Spleen (tissue), 11 donors: ENCODE measurements at regions not wholly inside any gene's neighbourhood (a gene's known extent, or its start where the extent isn't known, plus 50 kb on each side); places are given as distances from the start of the nearest gene placed in this dataset.

Source experiments
- DNase-seq: peaks from one replicate; pipeline ENCODE4 v3.0.0-alpha.2; 2020
- H3K27ac ChIP-seq, 8 donors: fragments of 200-600 bp; sonication (generic) in 7 of 8; 1 replicate in 4 of 8; 2 replicates in 4 of 8; pipeline versions ENCODE4 v1.5.0 to v1.8.0; 2016 to 2021; ENCODE audit warnings: inconsistent platforms in 4 of 8, mild to moderate bottlenecking in 4 of 8, moderate library complexity in 1 of 8
- H3K27me3 ChIP-seq, 7 donors: fragments of 200-600 bp; sonication (generic) in 6 of 7; replicated peaks in 1 of 7; 1 replicate in 4 of 7; 2 replicates in 3 of 7; pipeline versions ENCODE4 v1.5.0 to v1.8.0; 2016 to 2021; ENCODE audit warnings: inconsistent platforms in 3 of 7, mild to moderate bottlenecking in 1 of 7
- H3K36me3 ChIP-seq, 6 donors: fragments of 200-600 bp; sonication (generic) in 5 of 6; 1 replicate in 4 of 6; 2 replicates in 2 of 6; pipeline versions ENCODE4 v1.5.0 to v1.8.0; 2016 to 2021; ENCODE audit warnings: inconsistent platforms in 2 of 6
- H3K4me1 ChIP-seq, 6 donors: fragments of 200-600 bp; sonication (generic) in 5 of 6; 1 replicate in 3 of 6; 2 replicates in 3 of 6; pipeline versions ENCODE4 v1.5.0 to v1.8.0; 2016 to 2021; ENCODE audit warnings: inconsistent platforms in 3 of 6
- H3K4me3 ChIP-seq, 8 donors: fragments of 200-600 bp; sonication (generic) in 7 of 8; 1 replicate in 4 of 8; 2 replicates in 4 of 8; pipeline versions ENCODE4 v1.5.0 to v1.8.0; 2016 to 2021; ENCODE audit warnings: inconsistent platforms in 4 of 8, mild to moderate bottlenecking in 4 of 8, moderate library complexity in 2 of 8
- H3K9me3 ChIP-seq, 8 donors: fragments of 200-600 bp; sonication (generic) in 7 of 8; 1 replicate in 4 of 8; 2 replicates in 4 of 8; pipeline versions ENCODE4 v1.5.0 to v1.8.0; 2016 to 2021; ENCODE audit warnings: inconsistent platforms in 4 of 8
- CTCF ChIP-seq, 11 experiments: fragments of 200-600 bp in 7 of 11; fragments of 450-650 bp in 4 of 11; sonication (generic) in 4 of 11; IDR thresholded peaks in 8 of 11; conservative IDR thresholded peaks in 3 of 11; 1 replicate in 7 of 11; 2 replicates in 4 of 11; pipeline versions ENCODE4 v1.4.0 to v1.8.0; 2016 to 2021; ENCODE audit warnings: antibody characterized with exemption in 11 of 11, inconsistent platforms in 4 of 11, mild to moderate bottlenecking in 1 of 11
- POLR2A ChIP-seq, 3 donors: fragments of 450-650 bp; IDR thresholded peaks; one replicate each; pipeline ENCODE4 v1.5.1; 2017; ENCODE audit warnings: antibody characterized with exemption in 3 of 3, mild to moderate bottlenecking in 1 of 3
- POLR2AphosphoS5 ChIP-seq, 3 donors: sonication (generic); formaldehyde crosslinking; IDR thresholded peaks; one replicate each; pipeline ENCODE4 v1.5.1; 2017; ENCODE audit warnings: antibody characterized with exemption in 3 of 3
- WGBS, 5 donors: extraction: QIAGEN DNeasy Blood & Tissue Kit in 3 of 5; methylation state at CpG; one replicate each; pipeline versions ENCODE4 v1.1.5 to v1.1.7; 2013 to 2018; 5-methylcytosine and 5-hydroxymethylcytosine counted together
- intact Hi-C: fragments of 100-400 bp; cut with DNase I; formaldehyde crosslinking; loops from one replicate; pipeline ENCODE4 v1.15.0; 2023; ENCODE audit warnings: low total_unique reads
- donor health status: healthy with polysubstance abuse.
- donor health status: DM: no; HTN: no; CAD: no; lungs with moderate emphysema.
- donor health status: DM: no; HTN: no; CAD: no.
- donor health status: Bipolar disorder and iron deficiency.
- donor health status: healthy.
- donor health status: DM: no; HTN: no; CAD: no.
- donor health status: DM: yes; HTN: yes; CAD: no.

- TF ChIP-seq POLR2A (IDR thresholded peaks at IDR 0.05) (no peak), CTCF (IDR thresholded peaks at IDR 0.05 in 8 of 11, conservative IDR thresholded peaks at IDR 0.05 in 3 of 11) (no peak), POLR2AphosphoS5 (IDR thresholded peaks at IDR 0.05) (no peak)
- 46 to 100% (median 71%) methylated on average over 1 of the region's 1 CpG for WGBS, 5 donors
- intact Hi-C loops = no loop called here
- no peaks in the 10 kb centered on the region for H3K4me1 ChIP-seq
- peaks cover 0 to 16% (median 0%) of the 10 kb centered on the region in 8 donors for H3K9me3 ChIP-seq
- DNase-seq = no peak
- H3K27me3 ChIP-seq = peaks cover 0 to 30% (median 0%) of the 10 kb centered on the region in 7 donors
- H3K27ac ChIP-seq = no peak overlapping the region
- no peaks in the 10 kb centered on the region for H3K36me3 ChIP-seq
- H3K4me3 ChIP-seq = no peak overlapping the region
Observed at GRCh38 chr12:115898670-115899069, 378.8 kb downstream of the MED13L start.

GRCh38 chr12:115897729-115898128 is 379.8 kb downstream of the MED13L start:
- no peak overlapping the region for H3K27ac ChIP-seq
- H3K4me1 ChIP-seq = no peaks in the 10 kb centered on the region
- H3K27me3 ChIP-seq = peaks cover 0 to 36% (median 0%) of the 10 kb centered on the region in 7 donors
- H3K4me3 ChIP-seq = no peak overlapping the region
- TF ChIP-seq POLR2A (IDR thresholded peaks at IDR 0.05) = no peak
- no peak for TF ChIP-seq CTCF (IDR thresholded peaks at IDR 0.05 in 8 of 11, conservative IDR thresholded peaks at IDR 0.05 in 3 of 11)
- TF ChIP-seq POLR2AphosphoS5 (IDR thresholded peaks at IDR 0.05) = no peak
- intact Hi-C loops = no loop called here
- peaks cover 0 to 8% (median 0%) of the 10 kb centered on the region in 8 donors for H3K9me3 ChIP-seq
- no peaks in the 10 kb centered on the region for H3K36me3 ChIP-seq
- no peak for DNase-seq
- WGBS, 5 donors = 71 to 84% (median 78%) methylated on average over 3 of the region's 3 CpGs

GRCh38 chr12:115895247-115895646 is 382.2 kb downstream of the MED13L start:
- Histone ChIP-seq H3K27ac (no peak overlapping the region), H3K36me3 (no peaks in the 10 kb centered on the region), H3K9me3 (peaks cover 0 to 8% (median 0%) of the 10 kb centered on the region in 8 donors), H3K4me1 (no peaks in the 10 kb centered on the region), H3K4me3 (no peak overlapping the region), H3K27me3 (peaks cover 0 to 33% (median 0%) of the 10 kb centered on the region in 7 donors)
- DNase-seq = no peak
- TF ChIP-seq CTCF (IDR thresholded peaks at IDR 0.05 in 8 of 11, conservative IDR thresholded peaks at IDR 0.05 in 3 of 11) (no peak), POLR2A (IDR thresholded peaks at IDR 0.05) (no peak), POLR2AphosphoS5 (IDR thresholded peaks at IDR 0.05) (no peak)
- intact Hi-C loops = no loop called here
- WGBS, 5 donors = 81 to 96% (median 84%) methylated on average over 1 of the region's 1 CpG

- TF ChIP-seq CTCF (IDR thresholded peaks at IDR 0.05 in 8 of 11, conservative IDR thresholded peaks at IDR 0.05 in 3 of 11) = no peak
- TF ChIP-seq POLR2A (IDR thresholded peaks at IDR 0.05) = no peak
- no peak for TF ChIP-seq POLR2AphosphoS5 (IDR thresholded peaks at IDR 0.05)
- 29 to 37% (median 34%) methylated on average over 6 of the region's 6 CpGs for WGBS, 5 donors
Observed at GRCh38 chr12:115891556-115892164, 385.8 kb downstream of the MED13L start.

More at GRCh38 chr12:115891556-115892164, 385.8 kb downstream of the MED13L start:
- H3K9me3 ChIP-seq = peaks cover 0 to 8% (median 0%) of the 10 kb centered on the region in 8 donors
- DNase-seq = no peak
- H3K27me3 ChIP-seq = peaks cover 0 to 33% (median 0%) of the 10 kb centered on the region in 7 donors
- intact Hi-C loops = no loop called here
- no peaks in the 10 kb centered on the region for H3K36me3 ChIP-seq
- no peak overlapping the region for H3K4me3 ChIP-seq
- H3K27ac ChIP-seq = no peak overlapping the region
- H3K4me1 ChIP-seq = no peaks in the 10 kb centered on the region
